GM18505 (cell line): ENCODE measurements at regions not wholly inside any gene's neighbourhood (a gene's known extent, or its start where the extent isn't known, plus 50 kb on each side); places are given as distances from the start of the nearest gene placed in this dataset.

ENCODE experiments used
- ATAC-seq: cut with Tn5 transposase; IDR thresholded peaks from one replicate; pipeline ENCODE4 v1.9.1; 2021; ENCODE audit not compliant: unreplicated experiment
- POLR2A ChIP-seq: IDR thresholded peaks from 4 replicates; pipeline ENCODE4 v1.6.1; 2011; ENCODE audit warnings: borderline replicate concordance; ENCODE audit not compliant: insufficient read depth, insufficient read length; ENCODE audit errors: extremely low read depth

DNA sequence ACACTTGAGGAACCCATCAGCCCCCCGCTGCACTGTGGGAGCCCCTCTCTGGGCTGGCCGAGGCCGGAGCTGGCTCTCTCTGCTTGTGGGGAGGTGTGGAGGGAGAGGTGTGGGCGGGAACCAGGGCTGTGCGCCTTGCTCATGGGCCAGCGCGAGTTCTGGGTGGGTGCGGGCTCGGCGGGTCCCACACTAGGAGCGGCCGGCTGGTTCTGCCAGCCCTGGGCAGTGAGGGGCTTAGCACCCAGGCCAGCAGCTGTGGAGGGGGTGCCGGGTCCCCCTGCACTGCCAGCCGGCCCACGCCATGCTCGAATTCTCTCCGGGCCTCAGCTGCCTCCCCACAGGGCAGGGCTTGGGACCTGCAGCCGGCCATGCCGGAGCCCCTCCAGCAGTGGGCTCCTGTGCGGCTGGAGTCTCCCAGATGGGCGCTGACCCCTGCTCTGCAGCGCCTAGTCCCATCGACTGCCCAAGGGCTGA is 430.2 kb downstream of the FAT4 start:
- TF ChIP-seq POLR2A, result no peak
- no peak for ATAC-seq

DNA sequence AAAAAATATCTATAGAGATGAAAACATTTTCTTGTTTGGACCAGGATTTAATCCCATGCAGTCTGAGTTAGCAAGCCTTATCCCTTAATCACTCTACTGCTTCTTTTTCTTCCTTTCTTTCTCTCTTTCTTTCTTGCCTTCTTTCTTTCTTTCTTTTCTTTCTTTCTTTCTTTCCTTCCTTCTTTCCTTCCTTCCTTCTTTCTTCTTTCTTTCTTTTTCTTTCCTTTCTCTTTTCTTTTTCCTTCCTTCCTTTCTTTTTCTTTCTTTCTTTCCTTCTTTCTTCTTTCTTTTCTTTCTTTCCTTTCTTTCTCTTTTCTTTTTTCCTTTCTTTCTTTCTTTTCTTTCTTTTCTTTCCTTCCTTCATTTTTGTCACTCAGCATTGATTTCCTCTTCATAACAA is 434.6 kb downstream of the FAT4 start:
- no peak for ATAC-seq

DNA sequence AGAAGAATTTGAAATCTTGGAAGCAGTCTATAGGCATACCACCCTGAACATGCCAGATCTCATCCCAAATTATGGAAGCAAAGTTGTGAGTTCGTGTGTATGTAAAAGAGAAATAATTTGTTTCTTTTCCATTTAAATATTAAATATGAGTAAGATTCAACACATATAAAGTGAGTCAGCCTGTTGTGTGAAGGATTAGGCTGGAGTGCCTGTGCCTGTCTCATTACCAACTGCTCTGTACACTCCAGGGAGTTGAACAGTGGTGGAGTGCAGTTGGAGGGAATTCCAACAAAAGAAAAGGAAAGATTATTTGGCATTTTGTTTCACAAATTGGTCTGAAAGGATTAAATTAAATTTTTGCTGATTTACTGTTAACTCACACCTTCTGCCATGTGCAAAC is 435.6 kb downstream of the FAT4 start:
- no peak for ATAC-seq
- TF ChIP-seq POLR2A, result no peak

More for the DNA sequence above, 434.6 kb downstream of the FAT4 start:
- TF ChIP-seq POLR2A, result no peak

DNA sequence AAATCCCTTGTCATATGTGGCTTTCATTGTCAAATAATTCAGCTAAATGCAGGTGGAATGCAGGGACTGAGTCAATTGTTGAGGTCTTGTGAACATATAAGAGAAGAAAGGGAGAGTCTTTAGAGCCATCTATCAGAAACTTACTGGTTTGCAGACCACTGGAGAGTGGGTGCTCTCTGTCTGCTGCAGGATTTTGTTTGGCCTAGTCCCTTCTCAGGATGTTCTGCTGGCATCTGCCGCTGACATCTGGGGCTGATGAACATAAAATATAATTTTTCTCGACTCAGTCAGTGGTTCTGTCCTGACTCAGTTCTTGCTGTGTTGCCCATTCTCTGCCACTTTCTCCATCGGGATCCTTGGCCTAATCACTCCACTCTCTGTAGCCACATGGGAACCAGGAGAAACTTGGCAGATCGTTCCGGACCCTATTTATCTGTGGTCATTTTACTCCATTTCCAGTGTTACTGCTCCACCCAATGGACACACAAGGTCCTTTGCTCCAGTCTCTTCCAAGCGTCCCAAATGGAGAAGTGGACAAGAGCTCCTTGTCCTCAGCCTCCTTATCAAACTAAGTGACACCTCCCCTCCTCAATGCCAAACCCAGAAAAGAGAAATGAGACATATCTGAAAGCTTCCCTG is 436.2 kb downstream of the FAT4 start:
- no peak for ATAC-seq
- no peak for TF ChIP-seq POLR2A

DNA sequence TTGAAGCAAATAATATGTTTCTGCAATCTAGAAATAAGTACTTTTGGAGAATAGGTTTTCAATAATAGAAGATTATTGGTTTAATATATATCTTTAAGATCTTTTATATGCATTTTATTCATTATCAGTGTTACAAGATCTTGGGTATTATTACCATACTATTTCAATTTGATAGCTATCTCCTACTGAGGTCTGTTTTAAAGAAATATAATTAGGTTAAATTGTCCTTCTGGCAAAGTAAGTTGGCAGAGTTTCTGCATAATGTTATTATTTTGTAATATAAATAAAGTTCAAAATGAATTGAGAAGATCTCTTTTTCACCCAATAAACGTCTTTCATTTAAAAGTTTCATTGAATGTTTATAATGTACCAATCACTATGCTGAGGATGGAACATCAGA is 443.7 kb downstream of the FAT4 start:
- no peak for ATAC-seq
- TF ChIP-seq POLR2A, result no peak

DNA sequence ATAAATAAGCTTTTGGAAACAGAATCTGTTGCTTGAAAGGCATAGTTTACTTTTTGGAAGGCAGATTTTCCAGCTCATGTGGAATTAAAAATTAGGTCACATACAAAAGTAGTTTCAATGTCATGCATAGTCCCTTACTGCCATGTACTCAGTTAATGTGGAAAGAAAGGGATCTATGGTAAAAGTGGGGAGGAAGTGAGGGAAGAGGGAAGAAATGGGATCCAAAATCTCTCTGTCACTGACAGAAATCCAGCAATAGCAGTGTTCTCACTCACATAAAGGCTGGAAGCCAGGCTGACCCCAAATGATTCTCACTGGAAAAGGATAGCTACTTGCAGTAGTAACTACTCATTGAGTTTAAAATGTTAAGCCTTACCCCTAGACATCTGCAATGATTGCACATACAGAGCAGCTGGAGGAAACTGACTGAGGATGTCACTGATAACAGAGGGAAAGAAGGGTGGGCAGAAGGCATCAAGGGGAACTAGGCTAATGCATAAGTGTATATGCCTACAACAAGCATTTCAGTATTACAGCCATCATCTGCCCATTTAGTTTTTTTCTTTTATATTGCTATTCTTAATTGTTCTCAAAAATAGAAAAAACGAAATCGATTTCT is 445.6 kb downstream of the FAT4 start:
- no peak for TF ChIP-seq POLR2A
- ATAC-seq, result no peak

DNA sequence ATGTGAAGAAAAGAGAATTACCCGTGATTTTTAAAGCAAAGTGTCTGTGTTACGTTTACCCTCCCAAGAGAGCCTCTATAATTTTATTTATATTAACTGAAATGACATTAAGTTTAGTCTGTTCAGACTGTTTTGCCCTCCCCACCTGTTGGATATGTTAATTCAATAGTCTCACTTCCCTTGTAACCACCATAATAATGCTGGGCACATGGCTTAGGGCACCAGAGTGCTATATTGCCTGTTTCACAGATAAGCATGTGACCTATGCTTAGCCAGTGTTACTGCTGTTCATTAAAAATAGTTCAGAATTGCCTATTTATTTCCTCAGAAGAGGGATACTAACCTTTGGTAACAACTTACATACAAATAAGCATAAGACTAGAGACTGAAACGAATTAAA is 446.2 kb downstream of the FAT4 start:
- TF ChIP-seq POLR2A, result no peak
- ATAC-seq, result no peak

DNA sequence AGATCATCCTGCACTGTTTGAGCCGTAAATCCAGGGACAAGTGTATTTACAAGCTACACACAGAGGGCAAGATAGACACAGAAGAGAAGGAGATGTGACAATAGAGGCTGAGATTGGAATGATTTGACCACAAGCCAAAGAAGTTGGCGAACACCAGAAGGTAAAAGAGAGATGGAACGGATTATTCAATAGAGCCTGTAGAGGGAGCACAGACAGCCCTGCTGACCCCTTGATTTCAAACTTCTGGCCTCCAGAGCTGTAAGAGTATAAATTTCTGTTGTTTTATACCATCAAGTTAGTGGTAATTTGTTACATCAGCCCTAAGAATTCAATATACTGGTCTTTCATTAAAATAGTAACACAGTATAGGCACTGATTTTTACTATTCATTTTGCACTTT is 447.8 kb downstream of the FAT4 start:
- no peak for ATAC-seq
- TF ChIP-seq POLR2A, result no peak

DNA sequence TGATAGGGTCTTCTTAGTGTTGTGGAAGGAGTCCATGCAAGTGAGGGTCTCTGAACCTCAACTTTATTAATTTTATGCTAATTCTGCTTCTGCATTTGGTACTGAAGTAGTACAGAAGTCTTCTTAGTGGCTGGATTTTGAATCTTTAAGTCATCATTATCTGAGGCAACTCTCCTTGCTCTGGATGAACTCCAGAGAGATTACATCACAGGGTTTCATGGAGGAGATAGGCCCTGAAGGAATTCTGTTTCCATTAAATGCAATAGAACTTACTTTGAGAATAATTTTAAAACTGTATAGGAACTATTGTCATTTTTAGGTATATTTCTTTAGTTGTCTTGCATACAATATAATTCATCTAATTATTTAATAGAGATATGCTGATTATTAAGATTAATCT is 451.2 kb downstream of the FAT4 start:
- no peak for TF ChIP-seq POLR2A
- no peak for ATAC-seq

DNA sequence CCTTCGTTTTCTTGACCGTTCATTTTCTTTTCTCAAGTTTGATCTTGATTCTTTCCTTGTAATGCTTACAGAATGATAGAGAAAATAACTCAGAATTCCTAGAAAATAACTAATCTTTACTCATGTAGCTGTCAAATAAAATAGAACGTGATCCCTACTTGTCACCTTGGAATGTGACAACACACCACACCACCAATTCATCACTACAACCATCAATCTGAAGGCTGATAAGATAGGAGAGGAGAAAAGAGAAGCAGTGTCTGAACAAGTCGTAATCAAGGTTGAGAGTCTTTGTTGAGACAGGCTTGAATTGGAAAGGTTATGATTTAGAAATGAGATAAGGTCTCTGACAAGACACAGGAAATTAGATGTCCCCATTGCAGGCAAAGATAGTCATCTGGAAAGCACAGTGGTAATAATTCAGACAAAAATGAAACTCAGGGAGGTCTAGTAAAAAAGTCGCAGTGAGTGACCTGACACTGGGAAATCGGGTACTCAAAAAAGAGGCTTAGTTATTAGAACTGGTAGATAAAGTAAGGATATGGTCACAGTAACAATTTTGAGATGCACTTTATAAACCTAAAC is 456.2 kb downstream of the FAT4 start:
- no peak for ATAC-seq
- TF ChIP-seq POLR2A, result no peak

DNA sequence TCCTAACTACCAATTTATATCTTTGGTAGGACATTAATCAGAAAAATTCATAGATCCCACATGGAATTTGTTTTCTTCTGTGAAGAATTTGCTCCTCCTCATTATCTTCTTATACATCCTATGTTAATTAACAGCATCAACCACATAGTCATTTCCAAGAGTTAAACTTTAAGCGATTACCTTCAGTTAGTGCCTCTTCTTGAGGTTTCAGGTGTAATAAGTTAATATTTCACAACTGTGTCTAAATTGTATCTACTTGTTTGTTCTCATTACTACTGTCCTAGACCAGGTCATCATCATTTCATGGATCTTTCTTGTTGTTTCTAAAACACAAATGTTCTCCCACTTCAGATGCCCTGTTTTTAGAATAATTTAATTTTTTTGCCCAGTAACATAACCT is 457.9 kb downstream of the FAT4 start:
- ATAC-seq, result no peak
- no peak for TF ChIP-seq POLR2A

DNA sequence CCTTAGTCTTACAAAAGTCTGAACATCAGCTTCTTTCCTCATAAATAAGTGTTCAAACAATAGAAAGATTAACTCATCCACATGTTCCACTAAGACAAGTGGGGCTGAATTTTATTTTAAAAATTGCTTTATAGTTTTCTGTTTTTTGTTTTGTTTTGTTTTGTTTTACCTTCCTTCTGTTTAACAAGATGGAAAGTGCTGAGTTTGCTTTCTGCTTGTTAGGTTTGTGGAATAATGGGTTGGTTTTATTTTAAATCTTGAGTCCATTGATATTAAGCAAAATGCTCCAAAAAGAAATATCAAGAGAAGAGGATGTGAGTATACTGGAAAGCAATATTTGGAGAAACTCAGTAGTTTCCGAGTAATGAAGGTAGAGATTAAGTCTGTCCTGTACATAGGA is 458.7 kb downstream of the FAT4 start:
- no peak for ATAC-seq

DNA sequence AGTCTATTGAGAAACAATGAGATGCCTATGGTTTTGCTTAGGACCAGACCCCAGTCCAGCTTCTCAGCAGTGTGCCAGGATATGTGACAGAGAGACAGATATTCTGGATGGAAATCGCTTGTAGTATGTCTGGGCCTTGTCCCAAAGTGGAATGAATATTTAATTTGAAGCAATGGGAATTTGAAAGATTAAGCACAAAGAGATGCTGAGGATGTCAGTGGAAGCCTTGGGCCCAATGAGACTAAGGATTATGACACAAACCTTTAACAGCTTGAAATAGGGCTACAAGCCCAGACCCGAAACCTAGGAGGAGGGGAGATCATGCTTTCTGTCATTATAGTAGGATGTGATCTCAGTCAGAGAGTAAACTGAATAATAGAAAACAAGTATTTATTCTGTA is 459.2 kb downstream of the FAT4 start:
- no peak for ATAC-seq
- no peak for TF ChIP-seq POLR2A

More for the DNA sequence above, 458.7 kb downstream of the FAT4 start:
- no peak for TF ChIP-seq POLR2A

DNA sequence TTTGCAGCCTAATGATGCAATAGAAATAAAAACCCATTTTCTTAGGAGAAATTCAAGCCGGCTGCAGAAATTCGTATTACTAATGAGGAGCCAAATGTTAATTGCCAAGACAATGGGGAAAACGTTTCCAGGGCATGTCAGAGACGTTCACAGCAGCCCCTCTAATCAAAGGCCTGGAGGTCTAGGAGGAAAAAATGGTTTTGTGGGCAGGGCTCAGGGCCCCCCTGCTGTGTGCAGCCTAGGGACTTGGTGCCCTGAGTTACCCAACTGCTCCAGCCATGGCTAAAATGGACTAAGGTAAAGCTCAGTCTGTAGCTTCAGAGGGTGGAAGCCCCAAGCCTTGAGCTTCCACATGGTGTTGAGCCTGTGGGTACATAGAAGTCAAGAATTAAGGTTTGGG is 461.4 kb downstream of the FAT4 start:
- TF ChIP-seq POLR2A, result no peak
- no peak for ATAC-seq

DNA sequence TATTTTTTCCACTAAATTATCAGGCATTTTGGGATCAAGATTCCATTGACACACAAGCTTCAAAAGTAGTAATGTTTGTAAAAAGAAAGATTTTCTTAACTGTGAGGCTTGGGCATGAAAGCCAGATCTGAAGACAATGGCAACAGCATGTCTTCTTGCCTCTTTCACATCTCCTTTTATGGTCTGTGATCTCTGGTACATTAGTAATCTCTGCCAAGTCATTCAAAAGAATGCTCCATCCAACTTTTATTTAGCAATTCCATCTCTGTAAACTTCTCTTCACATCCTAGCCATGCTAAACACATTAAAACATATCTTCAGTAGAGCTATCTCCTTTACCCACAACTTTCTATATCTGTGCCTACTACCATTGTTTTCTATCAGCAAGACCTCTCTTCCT is 465.4 kb downstream of the FAT4 start:
- no peak for TF ChIP-seq POLR2A
- no peak for ATAC-seq

DNA sequence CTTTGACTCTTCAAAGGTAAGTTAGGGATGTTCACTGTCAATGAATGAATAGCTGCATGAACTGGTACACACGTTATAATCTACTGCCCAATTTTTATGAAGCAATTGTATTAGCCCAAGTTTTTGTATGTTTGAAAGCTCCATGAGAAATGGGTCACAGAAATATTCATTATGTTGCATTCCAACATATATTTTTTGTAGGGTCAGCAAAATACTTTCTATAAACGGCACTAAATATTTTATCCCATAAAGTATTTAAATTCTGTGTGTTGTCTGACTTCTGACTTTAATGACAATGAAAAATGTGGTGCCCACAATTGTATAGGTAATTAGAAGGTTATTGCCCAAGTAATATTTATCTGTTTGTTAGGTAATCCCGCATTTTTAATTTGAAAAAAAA is 466.0 kb downstream of the FAT4 start:
- TF ChIP-seq POLR2A, result no peak
- no peak for ATAC-seq
